Hypothalamus (tissue), 51 donors: ENCODE measurements at regions not wholly inside any gene's neighbourhood (a gene's known extent, or its start where the extent isn't known, plus 50 kb on each side); places are given as distances from the start of the nearest gene placed in this dataset.

ENCODE experiments used
- DNase-seq, 51 donors: peaks; one replicate each; lab custom pipeline; 2025; lab: John Stamatoyannopoulos, UW

GRCh38 chr18:1895456-1896185 is 675.7 kb downstream of the METTL4 start:
- no peak for DNase-seq

- no peak for DNase-seq
Measured at GRCh38 chr18:1906421-1906820, 664.9 kb downstream of the METTL4 start.

GRCh38 chr18:1907470-1908206 is 663.7 kb downstream of the METTL4 start:
- no peak for DNase-seq

- no peak for DNase-seq
Measured at GRCh38 chr18:1914489-1914888, 656.8 kb downstream of the METTL4 start.

- DNase-seq: no peak
Measured at GRCh38 chr18:1916869-1917523, 654.3 kb downstream of the METTL4 start.

GRCh38 chr18:1917569-1917968 is 653.7 kb downstream of the METTL4 start:
- no peak for DNase-seq

- no peak for DNase-seq
Measured at GRCh38 chr18:1922066-1922465, 649.2 kb downstream of the METTL4 start.

GRCh38 chr18:1928711-1929110 is 642.6 kb downstream of the METTL4 start:
- DNase-seq: no peak

- no peak for DNase-seq
Measured at GRCh38 chr18:1929720-1930119, 641.6 kb downstream of the METTL4 start.

- no peak for DNase-seq
Measured at GRCh38 chr18:1930291-1931270, 640.7 kb downstream of the METTL4 start.

- no peak for DNase-seq
Measured at GRCh38 chr18:1952486-1952885, 618.8 kb downstream of the METTL4 start.

- DNase-seq: no peak
Measured at GRCh38 chr18:1954583-1955312, 616.6 kb downstream of the METTL4 start.

- no peak for DNase-seq
Measured at GRCh38 chr18:1958798-1959197, 612.5 kb downstream of the METTL4 start.

- no peak for DNase-seq
Measured at GRCh38 chr18:1965016-1965415, 606.3 kb downstream of the METTL4 start.

- no peak for DNase-seq
Measured at GRCh38 chr18:1965541-1965940, 605.8 kb downstream of the METTL4 start.

- no peak for DNase-seq
Measured at GRCh38 chr18:1968801-1969498, 602.4 kb downstream of the METTL4 start.

- no peak for DNase-seq
Measured at GRCh38 chr18:1976484-1976883, 594.8 kb downstream of the METTL4 start.

- DNase-seq: no peak
Measured at GRCh38 chr18:1982056-1982455, 589.2 kb downstream of the METTL4 start.
